ENCODE measurements at regions not wholly inside any gene's neighbourhood (a gene's known extent, or its start where the extent isn't known, plus 50 kb on each side); places are given as distances from the start of the nearest gene placed in this dataset.

DNA sequence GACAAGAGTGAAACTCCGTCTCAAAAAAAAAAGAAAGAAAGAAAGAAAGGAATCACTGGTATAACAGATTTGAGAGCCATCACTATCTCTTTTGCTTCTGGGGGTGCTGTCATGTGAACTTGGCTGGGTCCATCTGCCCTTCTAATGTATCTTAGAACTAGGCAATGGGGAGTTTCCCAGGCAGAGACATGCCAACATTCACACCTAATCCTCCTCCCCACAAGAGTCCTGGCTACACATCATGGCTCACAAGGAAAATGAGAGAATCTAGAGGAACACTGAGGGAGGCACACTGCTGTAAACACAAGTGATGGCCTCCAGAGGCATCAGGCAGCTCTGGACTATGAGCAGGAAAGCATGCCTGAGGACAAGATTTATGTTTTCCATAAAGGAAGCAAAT is 67.8 kb upstream of the PPP2R3A start:
- no peaks in the 10 kb centered on the region for H3K9me3 ChIP-seq
- H3K27ac ChIP-seq, result no peak overlapping the region
- TF ChIP-seq, protein P1, sequence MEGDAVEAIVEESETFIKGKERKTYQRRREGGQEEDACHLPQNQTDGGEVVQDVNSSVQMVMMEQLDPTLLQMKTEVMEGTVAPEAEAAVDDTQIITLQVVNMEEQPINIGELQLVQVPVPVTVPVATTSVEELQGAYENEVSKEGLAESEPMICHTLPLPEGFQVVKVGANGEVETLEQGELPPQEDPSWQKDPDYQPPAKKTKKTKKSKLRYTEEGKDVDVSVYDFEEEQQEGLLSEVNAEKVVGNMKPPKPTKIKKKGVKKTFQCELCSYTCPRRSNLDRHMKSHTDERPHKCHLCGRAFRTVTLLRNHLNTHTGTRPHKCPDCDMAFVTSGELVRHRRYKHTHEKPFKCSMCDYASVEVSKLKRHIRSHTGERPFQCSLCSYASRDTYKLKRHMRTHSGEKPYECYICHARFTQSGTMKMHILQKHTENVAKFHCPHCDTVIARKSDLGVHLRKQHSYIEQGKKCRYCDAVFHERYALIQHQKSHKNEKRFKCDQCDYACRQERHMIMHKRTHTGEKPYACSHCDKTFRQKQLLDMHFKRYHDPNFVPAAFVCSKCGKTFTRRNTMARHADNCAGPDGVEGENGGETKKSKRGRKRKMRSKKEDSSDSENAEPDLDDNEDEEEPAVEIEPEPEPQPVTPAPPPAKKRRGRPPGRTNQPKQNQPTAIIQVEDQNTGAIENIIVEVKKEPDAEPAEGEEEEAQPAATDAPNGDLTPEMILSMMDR (IDR thresholded peaks at IDR 0.05), result no peak
- no peak for TF ChIP-seq EP300 (IDR thresholded peaks at IDR 0.05)
- no peak for TF ChIP-seq POLR2A (IDR thresholded peaks at IDR 0.05)
- TF ChIP-seq POLR2AphosphoS5 (IDR thresholded peaks at IDR 0.05), result no peak
- H3K4me1 ChIP-seq, result no peaks in the 10 kb centered on the region
- ATAC-seq, result no peak
- 80% methylated on average over 1 of the region's 1 CpG; no CpG with 5 or more reads in 1 of the 2 donors for WGBS, 2 donors (ENCODE audit: low coverage in 1 of 2)
- no peaks in the 10 kb centered on the region for H3K27me3 ChIP-seq
- H3K36me3 ChIP-seq, result no peaks in the 10 kb centered on the region
- H3K4me3 ChIP-seq, result no peak overlapping the region

DNA sequence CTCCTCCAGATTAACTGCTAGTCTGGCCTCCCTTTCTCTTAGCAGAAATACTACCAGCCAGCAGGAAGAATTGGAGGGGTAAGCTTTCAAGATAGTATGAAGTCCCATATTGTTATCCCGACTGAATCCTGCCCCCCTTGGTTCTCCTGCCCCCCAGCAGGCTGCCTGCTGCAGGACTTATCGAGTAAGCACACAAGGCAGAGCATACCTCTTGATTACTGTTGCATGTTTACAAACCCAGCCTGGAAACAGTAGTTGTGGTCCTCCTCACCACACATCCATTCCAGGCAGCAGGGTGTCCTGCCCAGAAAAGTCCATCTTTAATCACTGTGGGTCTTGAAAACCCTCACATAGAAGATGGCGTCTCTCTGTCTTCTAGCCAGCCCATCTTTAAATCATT is 66.8 kb upstream of the PPP2R3A start:
- H3K9me3 ChIP-seq, result no peaks in the 10 kb centered on the region
- no peak for TF ChIP-seq POLR2A (IDR thresholded peaks at IDR 0.05)
- TF ChIP-seq EP300 (IDR thresholded peaks at IDR 0.05), result no peak
- no peak for TF ChIP-seq POLR2AphosphoS5 (IDR thresholded peaks at IDR 0.05)
- TF ChIP-seq, protein P1 (IDR thresholded peaks at IDR 0.05), result no peak
- no peaks in the 10 kb centered on the region for H3K4me1 ChIP-seq
- 68 to 72% methylated on average over 2 to 3 of the region's 3 CpGs for WGBS, 2 donors (ENCODE audit: low coverage in 1 of 2)
- H3K27me3 ChIP-seq, result no peaks in the 10 kb centered on the region
- no peaks in the 10 kb centered on the region for H3K36me3 ChIP-seq
- no peak overlapping the region for H3K27ac ChIP-seq
- H3K4me3 ChIP-seq, result no peak overlapping the region
- no peak for ATAC-seq

DNA sequence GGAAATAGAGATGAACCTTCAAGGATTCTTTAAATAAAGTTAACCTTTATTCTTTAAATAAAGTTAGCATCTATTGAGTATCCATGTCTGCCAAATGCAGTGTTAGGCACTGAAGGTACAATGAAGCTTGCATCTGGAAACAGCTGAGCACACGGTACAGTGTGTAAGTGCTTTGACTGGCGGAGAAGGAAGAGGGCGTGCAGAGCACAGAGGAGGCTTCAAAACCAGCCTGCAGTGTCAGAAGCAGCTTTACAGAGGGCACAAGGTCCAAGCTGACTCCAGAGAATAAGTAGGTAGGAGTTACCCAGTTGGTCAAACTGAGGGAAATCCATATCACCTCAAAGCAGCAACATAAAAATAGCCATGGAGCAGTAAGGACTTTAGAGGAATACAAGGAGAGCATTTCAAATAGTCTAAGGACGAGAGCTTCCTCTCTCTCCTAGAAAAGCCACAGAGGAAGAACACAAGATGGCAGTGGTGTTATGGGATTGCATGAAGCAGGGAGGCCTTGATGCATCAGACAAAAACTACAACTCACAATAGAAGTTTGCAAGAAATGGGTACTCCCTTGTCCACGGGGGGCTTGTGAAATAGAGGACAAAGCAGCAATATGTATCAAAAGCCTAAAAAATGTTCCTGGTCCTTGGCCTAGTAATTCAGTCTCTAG is 60.3 kb upstream of the PPP2R3A start:
- ATAC-seq, result no peak
- TF ChIP-seq POLR2A (IDR thresholded peaks at IDR 0.05), result no peak
- Histone ChIP-seq H3K4me1 (no peaks in the 10 kb centered on the region), H3K4me3 (no peak overlapping the region), H3K27ac (no peak overlapping the region), H3K27me3 (no peaks in the 10 kb centered on the region), H3K9me3 (no peaks in the 10 kb centered on the region), H3K36me3 (no peaks in the 10 kb centered on the region)
- 39 to 73% methylated on average over 4 to 5 of the region's 5 CpGs for WGBS, 2 donors (ENCODE audit: low coverage in 1 of 2)

DNA sequence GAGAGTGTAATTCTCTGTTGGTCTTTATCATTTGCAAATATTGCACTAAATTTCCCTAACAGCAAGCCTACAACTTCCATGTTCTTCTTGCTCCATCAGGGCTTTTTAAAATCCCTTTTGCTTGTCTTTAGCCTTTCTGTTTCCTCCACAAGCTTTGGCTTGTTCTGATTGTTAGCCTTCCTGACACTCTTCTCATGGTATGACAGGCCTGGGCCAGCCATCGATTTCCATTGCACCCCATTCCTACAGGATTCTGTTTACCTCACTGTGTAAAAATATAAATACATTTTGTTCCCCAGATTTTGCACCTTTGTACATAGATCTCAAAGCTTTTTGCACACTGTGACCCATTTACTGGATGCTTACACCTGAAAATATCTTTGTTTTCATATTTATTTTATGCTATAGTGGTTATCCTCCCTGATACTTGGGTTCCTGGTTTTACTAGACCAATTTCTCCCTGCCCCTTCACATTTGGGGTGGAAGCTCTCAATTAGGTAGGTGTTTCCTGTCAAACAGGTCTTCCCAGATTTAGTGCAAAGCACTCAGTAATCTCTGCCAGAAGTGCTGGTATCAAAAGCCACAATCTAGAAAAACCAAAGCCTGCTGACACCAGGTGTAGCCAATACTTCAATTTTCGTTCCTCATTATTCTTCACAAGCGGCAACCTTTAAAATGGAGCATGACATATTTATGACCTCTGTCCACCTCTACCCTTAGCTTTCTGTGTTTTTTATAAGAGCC is 57.9 kb upstream of the PPP2R3A start:
- no peak overlapping the region for H3K4me3 ChIP-seq
- H3K27ac ChIP-seq, result no peak overlapping the region
- no peak for ATAC-seq
- H3K9me3 ChIP-seq, result no peaks in the 10 kb centered on the region
- WGBS, 2 donors (ENCODE audit: low coverage in 1 of 2), result 92 to 93% methylated on average over 2 to 3 of the region's 3 CpGs
- H3K27me3 ChIP-seq, result no peaks in the 10 kb centered on the region
- no peaks in the 10 kb centered on the region for H3K4me1 ChIP-seq
- TF ChIP-seq POLR2A (IDR thresholded peaks at IDR 0.05) (no peak), POLR2AphosphoS5 (IDR thresholded peaks at IDR 0.05) (no peak), EP300 (IDR thresholded peaks at IDR 0.05) (no peak)
- TF ChIP-seq, protein P1 (IDR thresholded peaks at IDR 0.05), result no peak
- H3K36me3 ChIP-seq, result no peaks in the 10 kb centered on the region

DNA sequence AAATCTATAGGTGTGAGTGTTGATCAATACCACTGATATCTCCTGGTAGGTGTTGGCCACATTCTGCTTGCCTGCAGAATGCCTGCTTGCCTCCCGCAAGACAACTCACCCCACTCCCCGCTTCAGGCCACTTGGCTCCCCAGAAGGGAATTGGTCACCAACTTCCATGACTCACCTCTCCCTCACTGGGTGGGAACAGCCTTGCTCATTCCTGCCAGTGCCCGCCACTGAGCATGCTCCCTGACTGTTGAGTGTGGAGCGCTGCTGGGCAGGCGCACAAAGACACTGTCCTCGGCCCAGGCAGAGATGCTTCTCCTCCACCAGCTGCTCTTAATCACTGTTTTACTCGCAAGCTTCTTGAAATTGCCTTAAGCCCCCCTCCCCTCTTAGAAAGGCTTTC is 57.3 kb upstream of the PPP2R3A start:
- Histone ChIP-seq H3K27me3 (no peaks in the 10 kb centered on the region), H3K4me1 (no peaks in the 10 kb centered on the region), H3K9me3 (no peaks in the 10 kb centered on the region), H3K27ac (no peak overlapping the region), H3K36me3 (no peaks in the 10 kb centered on the region), H3K4me3 (no peak overlapping the region)
- WGBS, 2 donors (ENCODE audit: low coverage in 1 of 2), result 84 to 89% methylated on average over 4 to 5 of the region's 7 CpGs
- no peak for ATAC-seq
- TF ChIP-seq, protein P1 (IDR thresholded peaks at IDR 0.05), result no peak
- TF ChIP-seq POLR2AphosphoS5 (IDR thresholded peaks at IDR 0.05) (no peak), POLR2A (IDR thresholded peaks at IDR 0.05) (no peak), EP300 (IDR thresholded peaks at IDR 0.05) (no peak)

All from gastroesophageal sphincter (tissue), 4 donors.